VCaP (cell line): ENCODE measurements at regions not wholly inside any gene's neighbourhood (a gene's known extent, or its start where the extent isn't known, plus 50 kb on each side); places are given as distances from the start of the nearest gene placed in this dataset.

Source experiments
- H3K27ac ChIP-seq: fragments of 450-650 bp; 2 replicates; pipeline ENCODE4 v1.5.1; 2017
- TF ChIP-seq, protein P1 (sequence below): fragments of 450-650 bp; conservative IDR thresholded peaks from 2 replicates; pipeline ENCODE4 v1.5.1; 2017; ENCODE audit warnings: mild to moderate bottlenecking, moderate library complexity

DNA sequence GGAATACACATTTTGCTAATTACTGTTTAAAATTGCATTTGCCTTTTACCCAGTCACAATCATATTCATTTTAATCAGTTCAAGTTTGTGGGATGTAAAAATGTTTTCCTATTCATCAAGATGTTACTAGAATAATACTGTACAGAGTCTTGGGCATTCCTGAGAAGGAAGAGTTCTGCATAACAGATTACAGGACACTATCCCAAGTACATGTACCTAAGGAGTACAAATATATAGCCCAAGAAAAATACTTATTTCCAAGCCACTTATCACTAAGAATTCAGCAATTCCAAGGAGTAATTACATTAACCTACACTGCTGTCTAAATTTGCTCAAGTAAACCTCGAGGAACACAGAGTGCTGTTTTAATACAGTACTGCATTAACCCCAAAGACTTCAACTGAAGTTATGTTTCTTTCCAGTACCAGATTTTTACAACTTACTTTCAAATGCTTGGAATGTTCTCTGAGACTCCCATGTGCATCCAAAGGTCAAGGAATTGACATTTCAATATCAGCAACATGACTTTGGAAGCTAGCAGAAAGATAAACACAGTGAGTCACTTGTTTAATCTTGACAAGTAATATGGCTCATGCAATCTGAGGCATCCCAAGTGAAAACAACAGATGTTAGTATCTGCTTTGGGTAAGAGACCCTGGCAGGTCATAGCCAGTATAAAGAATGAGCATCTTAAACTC, 125.4 kb upstream of the BET1 start:
- TF ChIP-seq, protein P1, sequence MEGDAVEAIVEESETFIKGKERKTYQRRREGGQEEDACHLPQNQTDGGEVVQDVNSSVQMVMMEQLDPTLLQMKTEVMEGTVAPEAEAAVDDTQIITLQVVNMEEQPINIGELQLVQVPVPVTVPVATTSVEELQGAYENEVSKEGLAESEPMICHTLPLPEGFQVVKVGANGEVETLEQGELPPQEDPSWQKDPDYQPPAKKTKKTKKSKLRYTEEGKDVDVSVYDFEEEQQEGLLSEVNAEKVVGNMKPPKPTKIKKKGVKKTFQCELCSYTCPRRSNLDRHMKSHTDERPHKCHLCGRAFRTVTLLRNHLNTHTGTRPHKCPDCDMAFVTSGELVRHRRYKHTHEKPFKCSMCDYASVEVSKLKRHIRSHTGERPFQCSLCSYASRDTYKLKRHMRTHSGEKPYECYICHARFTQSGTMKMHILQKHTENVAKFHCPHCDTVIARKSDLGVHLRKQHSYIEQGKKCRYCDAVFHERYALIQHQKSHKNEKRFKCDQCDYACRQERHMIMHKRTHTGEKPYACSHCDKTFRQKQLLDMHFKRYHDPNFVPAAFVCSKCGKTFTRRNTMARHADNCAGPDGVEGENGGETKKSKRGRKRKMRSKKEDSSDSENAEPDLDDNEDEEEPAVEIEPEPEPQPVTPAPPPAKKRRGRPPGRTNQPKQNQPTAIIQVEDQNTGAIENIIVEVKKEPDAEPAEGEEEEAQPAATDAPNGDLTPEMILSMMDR = no peak
- H3K27ac ChIP-seq = no peak overlapping the region

DNA sequence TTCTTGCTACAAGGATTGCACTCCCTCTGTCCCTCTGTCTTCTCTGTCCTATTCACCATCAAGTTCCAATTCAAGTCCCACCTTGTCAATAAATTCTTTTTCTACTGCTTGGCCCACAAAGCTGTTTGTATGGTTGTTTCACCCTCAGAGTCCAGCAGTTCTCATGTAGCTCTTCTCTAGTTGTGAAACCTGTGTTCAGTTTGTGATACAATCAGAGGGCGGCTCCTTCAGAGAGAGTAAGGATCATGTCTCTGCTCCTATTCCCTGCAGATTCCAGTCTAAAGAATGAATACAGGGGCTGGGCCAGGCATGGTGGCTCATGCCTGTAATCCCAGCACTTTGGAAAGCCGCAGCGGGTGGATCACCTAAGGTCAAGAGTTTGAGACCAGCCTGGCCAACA, 126.6 kb upstream of the BET1 start:
- no peak overlapping the region for H3K27ac ChIP-seq
- TF ChIP-seq, protein P1 = no peak

DNA sequence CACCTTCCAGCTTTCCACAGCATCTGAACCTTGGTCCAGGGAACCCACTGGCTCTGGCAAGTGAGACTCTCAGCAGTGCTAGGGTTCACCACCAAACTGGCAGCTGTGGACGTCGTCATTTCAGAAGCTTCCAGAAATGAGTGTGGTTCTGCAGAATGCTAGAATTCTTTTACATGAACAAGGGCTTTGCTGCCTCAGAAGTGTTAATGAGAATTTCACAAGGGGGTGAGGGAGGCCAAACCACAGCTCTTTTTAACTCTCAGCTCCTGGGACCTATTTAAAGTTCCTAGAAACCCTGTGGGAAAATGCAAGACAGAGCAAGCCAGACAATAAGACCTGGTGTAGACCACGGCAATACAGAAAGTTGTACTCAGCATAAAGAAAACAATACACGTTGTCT, 129.3 kb upstream of the BET1 start:
- TF ChIP-seq, protein P1 = no peak
- H3K27ac ChIP-seq = no peak overlapping the region

DNA sequence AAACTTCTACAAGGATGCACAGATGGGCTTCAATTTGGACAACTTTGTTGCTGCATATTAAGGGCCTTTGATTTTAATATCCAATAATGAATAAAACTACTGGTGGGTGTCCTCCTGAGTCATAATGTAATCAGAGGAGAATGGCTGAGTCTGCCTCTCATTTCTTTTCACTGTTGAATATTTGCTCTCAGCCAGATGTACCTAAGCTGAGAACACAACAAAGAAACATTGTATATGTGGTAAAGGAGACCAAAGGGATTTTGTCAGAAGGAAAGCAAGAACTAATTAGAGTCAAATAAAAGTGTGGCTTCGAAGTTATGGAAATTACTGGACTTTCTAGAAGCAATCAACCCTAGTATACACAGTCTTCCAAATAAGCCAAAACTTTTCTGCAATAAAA, 131.0 kb upstream of the BET1 start:
- TF ChIP-seq, protein P1 = no peak
- H3K27ac ChIP-seq = no peak overlapping the region

DNA sequence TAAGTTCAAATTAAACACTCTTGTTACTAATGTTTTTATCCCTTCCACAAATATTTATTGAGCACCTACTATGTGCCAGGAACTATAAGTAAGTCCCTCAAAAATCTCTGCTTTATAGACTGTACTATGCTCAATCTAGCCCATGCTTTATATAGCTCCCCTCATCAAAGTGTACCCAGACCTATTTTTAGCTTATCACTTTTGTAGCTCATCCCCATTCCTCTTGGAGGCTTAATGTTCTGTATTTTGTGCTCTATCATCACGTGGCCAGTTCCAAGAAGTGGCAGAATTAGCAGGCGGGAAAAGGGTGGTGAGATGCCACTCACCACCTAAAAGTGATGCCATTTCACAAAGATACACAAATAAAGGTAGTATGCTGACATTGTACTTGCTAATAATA, 138.1 kb upstream of the BET1 start:
- no peak overlapping the region for H3K27ac ChIP-seq
- TF ChIP-seq, protein P1 = no peak

DNA sequence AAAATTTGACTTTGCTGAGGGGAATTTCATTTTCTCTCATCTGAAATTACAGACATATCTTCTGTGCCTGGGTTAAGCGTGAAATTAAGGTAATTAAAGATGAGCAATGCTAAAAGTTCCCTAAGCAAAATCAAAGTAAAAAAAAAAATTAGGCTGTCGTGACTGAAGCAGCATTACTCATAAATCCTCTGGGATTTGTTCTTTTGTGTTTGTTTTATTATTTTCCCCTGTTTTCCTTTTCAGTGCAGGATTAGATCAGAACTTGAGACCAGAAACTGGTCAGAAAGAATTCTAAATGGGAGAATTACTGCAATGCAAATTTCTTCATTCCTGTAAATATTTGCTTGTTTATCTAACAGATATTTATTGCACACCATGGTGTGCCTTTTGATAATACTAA, 141.4 kb upstream of the BET1 start:
- TF ChIP-seq, protein P1 = no peak
- no peak overlapping the region for H3K27ac ChIP-seq

DNA sequence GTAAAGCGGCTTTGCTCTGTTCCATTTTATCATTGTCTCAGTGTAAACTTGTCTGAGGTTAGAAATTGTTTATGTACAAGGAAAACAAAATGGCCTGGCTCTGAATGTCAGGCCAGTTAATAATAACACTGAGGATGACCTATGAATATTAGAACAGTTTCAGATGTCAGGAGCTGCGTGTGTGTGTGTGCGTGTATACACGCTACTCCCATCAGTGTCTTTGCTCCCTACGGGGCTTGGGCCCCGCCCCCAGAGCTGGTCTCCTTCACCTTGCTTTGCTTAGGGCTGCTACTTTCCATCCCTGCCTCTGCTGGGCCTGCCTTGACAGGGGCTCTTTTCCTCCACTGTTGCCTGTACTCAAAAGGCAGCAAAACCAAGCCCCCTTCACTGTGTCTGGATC, 142.3 kb upstream of the BET1 start:
- TF ChIP-seq, protein P1 = no peak
- H3K27ac ChIP-seq = no peak overlapping the region
